SU-DHL-6 (cell line): ENCODE measurements at regions not wholly inside any gene's neighbourhood (a gene's known extent, or its start where the extent isn't known, plus 50 kb on each side); places are given as distances from the start of the nearest gene placed in this dataset.

Experiments used
- H2AFZ ChIP-seq: fragments of 200-600 bp; sonication (generic); 2 replicates; pipeline ENCODE4 v1.6.1; 2014; ENCODE audit warnings: low read depth, mild to moderate bottlenecking, moderate library complexity, mixed read lengths, antibody characterized with exemption, low read length; ENCODE audit not compliant: severe bottlenecking
- H3F3A ChIP-seq: fragments of 200-600 bp; shearing (Covaris generic); 2 replicates; pipeline ENCODE4 v1.6.0; 2016; ENCODE audit warnings: antibody characterized with exemption, mild to moderate bottlenecking; ENCODE audit not compliant: insufficient read depth
- H3K27ac ChIP-seq: fragments of 200-600 bp; sonication (generic); 2 replicates; pipeline ENCODE4 v1.5.1; 2016; ENCODE audit warnings: low read depth, mild to moderate bottlenecking, low read length, moderate library complexity, mixed read lengths
- H3K27me3 ChIP-seq: fragments of 200-600 bp; sonication (generic), shearing (Covaris generic); 2 replicates; pipeline ENCODE4 v1.6.0; 2014; ENCODE audit warnings: mild to moderate bottlenecking, low read length
- H3K36me3 ChIP-seq: fragments of 200-600 bp; sonication (generic); 2 replicates; pipeline ENCODE4 v1.6.1; 2014; ENCODE audit warnings: mild to moderate bottlenecking, low read length, mixed read lengths
- H3K4me2 ChIP-seq: fragments of 300-600, 200-600 bp; shearing (Covaris generic), sonication (generic); 2 replicates; pipeline ENCODE4 v1.6.0; 2014; ENCODE audit warnings: low read length, low read depth, mild to moderate bottlenecking; ENCODE audit not compliant: poor library complexity, severe bottlenecking
- H3K4me3 ChIP-seq: fragments of 200-600 bp; sonication (generic); 2 replicates; pipeline ENCODE4 v1.5.1; 2014; ENCODE audit warnings: antibody characterized with exemption, low read length, mild to moderate bottlenecking, mixed read lengths; ENCODE audit not compliant: insufficient read depth, poor library complexity, severe bottlenecking
- H3K79me2 ChIP-seq: fragments of 200-600 bp; sonication (generic); 2 replicates; pipeline ENCODE4 v1.6.1; 2014; ENCODE audit warnings: mild to moderate bottlenecking, low read length, moderate library complexity; ENCODE audit not compliant: insufficient read depth
- H3K9ac ChIP-seq: fragments of 200-600 bp; sonication (generic); 2 replicates; pipeline ENCODE4 v1.7.0; 2014; ENCODE audit warnings: mild to moderate bottlenecking, low read length
- H3K9me2 ChIP-seq: fragments of 200-600 bp; sonication (generic); replicated peaks from 2 replicates; pipeline ENCODE4 v1.6.1; 2014; ENCODE audit warnings: low read length; ENCODE audit not compliant: insufficient read depth
- H3K9me3 ChIP-seq: fragments of 200-600 bp; sonication (generic); 2 replicates; pipeline ENCODE4 v1.6.1; 2014; ENCODE audit warnings: low read length, mixed read lengths; ENCODE audit not compliant: insufficient read depth
- H4K20me1 ChIP-seq: fragments of 200-600 bp; sonication (generic); 2 replicates; pipeline ENCODE4 v1.6.1; 2014; ENCODE audit warnings: low read depth, mild to moderate bottlenecking, antibody characterized with exemption, low read length, moderate library complexity, mixed read lengths
- EZH2phosphoT487 ChIP-seq: fragments of 200-600 bp; sonication (generic), shearing (Covaris generic); conservative IDR thresholded peaks from 2 replicates; pipeline ENCODE4 v1.6.1; 2018; ENCODE audit warnings: mild to moderate bottlenecking, antibody characterized with exemption, low read length, moderate library complexity, mixed read lengths
- TF ChIP-seq, protein P1 (sequence below): fragments of 200-600 bp; sonication (generic); IDR thresholded peaks from one replicate; pipeline ENCODE4 v1.5.1; 2017; ENCODE audit warnings: antibody characterized with exemption, mild to moderate bottlenecking, low read length, moderate library complexity; ENCODE audit not compliant: insufficient read depth, poor library complexity, severe bottlenecking

DNA sequence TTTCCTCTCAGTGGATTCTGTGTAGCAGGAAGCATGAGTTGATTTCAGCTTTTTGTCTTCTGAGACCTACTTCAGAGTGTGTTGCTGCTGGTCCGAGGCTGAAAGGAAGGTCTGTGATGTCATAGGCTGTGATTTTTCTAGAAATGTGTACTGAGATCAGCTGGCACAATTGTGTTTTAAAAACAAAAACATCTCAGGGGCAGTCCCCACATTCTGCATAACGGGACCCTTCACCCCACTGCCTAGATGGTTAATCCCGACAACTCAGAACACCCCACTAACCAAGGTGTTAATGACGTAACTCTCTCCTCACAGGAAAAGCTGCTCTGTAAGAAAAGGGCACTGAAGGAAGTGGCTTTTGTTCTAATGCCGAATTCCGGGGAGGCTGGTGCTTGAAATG, 59.8 kb upstream of the PPP2R5A start:
- Histone ChIP-seq H4K20me1 (no peaks in the 10 kb centered on the region), H3K9ac (no peak overlapping the region), H3K4me3 (no peak overlapping the region), H3K9me2 (no peaks in the 10 kb centered on the region), H3K79me2 (no peaks in the 10 kb centered on the region), H3K4me2 (no peak overlapping the region), H3K27ac (no peak overlapping the region), H3K27me3 (no peaks in the 10 kb centered on the region), H3K36me3 (no peaks in the 10 kb centered on the region), H3K9me3 (no peaks in the 10 kb centered on the region), H3F3A (no peaks in the 10 kb centered on the region), H2AFZ (no peak overlapping the region)
- TF ChIP-seq, protein P1, sequence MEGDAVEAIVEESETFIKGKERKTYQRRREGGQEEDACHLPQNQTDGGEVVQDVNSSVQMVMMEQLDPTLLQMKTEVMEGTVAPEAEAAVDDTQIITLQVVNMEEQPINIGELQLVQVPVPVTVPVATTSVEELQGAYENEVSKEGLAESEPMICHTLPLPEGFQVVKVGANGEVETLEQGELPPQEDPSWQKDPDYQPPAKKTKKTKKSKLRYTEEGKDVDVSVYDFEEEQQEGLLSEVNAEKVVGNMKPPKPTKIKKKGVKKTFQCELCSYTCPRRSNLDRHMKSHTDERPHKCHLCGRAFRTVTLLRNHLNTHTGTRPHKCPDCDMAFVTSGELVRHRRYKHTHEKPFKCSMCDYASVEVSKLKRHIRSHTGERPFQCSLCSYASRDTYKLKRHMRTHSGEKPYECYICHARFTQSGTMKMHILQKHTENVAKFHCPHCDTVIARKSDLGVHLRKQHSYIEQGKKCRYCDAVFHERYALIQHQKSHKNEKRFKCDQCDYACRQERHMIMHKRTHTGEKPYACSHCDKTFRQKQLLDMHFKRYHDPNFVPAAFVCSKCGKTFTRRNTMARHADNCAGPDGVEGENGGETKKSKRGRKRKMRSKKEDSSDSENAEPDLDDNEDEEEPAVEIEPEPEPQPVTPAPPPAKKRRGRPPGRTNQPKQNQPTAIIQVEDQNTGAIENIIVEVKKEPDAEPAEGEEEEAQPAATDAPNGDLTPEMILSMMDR: no peak
- TF ChIP-seq EZH2phosphoT487: no peak

DNA sequence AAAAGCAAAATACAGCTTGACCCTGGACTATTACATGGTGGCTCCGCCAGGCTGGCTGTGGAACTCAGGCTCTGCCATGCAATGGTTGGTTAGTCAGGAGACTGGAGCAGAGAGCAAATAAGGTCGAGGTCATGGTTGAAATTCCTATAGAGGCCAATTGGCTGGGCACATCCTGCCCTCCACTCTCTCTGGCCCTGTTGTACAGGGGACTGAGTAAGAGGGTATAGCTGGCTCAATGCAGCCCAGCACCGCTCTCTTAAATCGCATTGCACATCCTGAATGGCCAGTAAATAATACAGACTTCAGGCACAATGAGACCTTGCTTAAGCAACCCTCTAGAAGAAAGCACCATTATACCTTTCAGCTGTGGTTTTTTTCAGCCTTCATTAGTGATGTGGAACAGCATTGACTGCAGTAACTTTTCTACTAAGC, 59.3 kb upstream of the PPP2R5A start:
- no peaks in the 10 kb centered on the region for H3K79me2 ChIP-seq
- no peaks in the 10 kb centered on the region for H3K36me3 ChIP-seq
- H3K4me2 ChIP-seq: no peak overlapping the region
- no peak overlapping the region for H2AFZ ChIP-seq
- H3F3A ChIP-seq: no peaks in the 10 kb centered on the region
- no peaks in the 10 kb centered on the region for H3K9me3 ChIP-seq
- H4K20me1 ChIP-seq: no peaks in the 10 kb centered on the region
- no peaks in the 10 kb centered on the region for H3K9me2 ChIP-seq
- no peak overlapping the region for H3K27ac ChIP-seq
- no peaks in the 10 kb centered on the region for H3K27me3 ChIP-seq
- no peak overlapping the region for H3K4me3 ChIP-seq
- no peak overlapping the region for H3K9ac ChIP-seq
- TF ChIP-seq, protein P1: no peak
- no peak for TF ChIP-seq EZH2phosphoT487

DNA sequence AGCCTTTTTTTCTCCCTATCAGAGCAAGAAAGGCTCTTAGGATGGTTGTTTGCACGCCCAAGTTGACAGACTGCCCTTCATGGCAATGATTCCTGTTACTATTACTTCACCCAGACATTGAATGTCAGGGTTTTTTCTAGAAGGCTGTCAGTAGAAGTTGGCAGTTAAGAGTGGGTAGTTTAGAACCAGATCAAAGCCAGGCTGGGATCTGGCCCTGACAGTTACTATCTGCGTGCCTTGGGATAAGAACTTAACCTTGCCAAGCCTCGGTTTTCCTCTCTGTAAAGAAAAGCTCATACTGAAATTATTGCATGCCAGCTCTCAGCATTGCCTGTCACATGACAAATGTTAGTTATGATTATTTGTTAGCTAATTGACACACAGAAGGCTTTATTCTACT, 58.7 kb upstream of the PPP2R5A start:
- Histone ChIP-seq H3K9ac (no peak overlapping the region), H2AFZ (no peak overlapping the region), H3K79me2 (no peaks in the 10 kb centered on the region), H3K9me3 (no peaks in the 10 kb centered on the region), H3F3A (no peaks in the 10 kb centered on the region), H3K27me3 (no peaks in the 10 kb centered on the region), H3K4me2 (no peak overlapping the region), H3K9me2 (no peaks in the 10 kb centered on the region), H3K4me3 (no peak overlapping the region), H3K27ac (no peak overlapping the region), H3K36me3 (no peaks in the 10 kb centered on the region), H4K20me1 (no peaks in the 10 kb centered on the region)
- TF ChIP-seq EZH2phosphoT487: no peak
- TF ChIP-seq, protein P1: no peak

DNA sequence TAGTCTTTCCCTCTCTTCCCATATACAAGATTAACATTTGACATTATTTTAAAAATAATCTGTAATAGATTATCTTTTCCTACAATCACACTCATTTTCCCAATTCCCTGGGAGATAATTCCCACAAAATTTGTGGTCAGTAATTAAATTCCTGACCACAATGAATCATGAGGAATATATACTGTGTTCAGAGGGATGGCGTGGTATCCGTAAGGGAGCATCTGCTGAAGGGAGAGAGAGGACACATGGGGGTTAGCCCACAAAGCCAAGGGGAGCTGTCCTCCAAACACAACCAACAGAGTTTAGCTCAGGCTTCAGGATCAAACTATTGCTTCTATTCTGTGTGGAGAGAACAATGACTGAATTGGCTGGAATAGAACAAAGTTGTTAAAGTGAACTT, 57.1 kb upstream of the PPP2R5A start:
- Histone ChIP-seq H3K27me3 (no peaks in the 10 kb centered on the region), H3K27ac (no peak overlapping the region), H3K4me2 (no peak overlapping the region), H3K9me2 (no peaks in the 10 kb centered on the region), H3K9ac (no peak overlapping the region), H3K36me3 (no peaks in the 10 kb centered on the region), H3K9me3 (no peaks in the 10 kb centered on the region), H3F3A (no peaks in the 10 kb centered on the region), H3K79me2 (no peaks in the 10 kb centered on the region), H4K20me1 (no peaks in the 10 kb centered on the region), H2AFZ (no peak overlapping the region), H3K4me3 (no peak overlapping the region)
- TF ChIP-seq EZH2phosphoT487: no peak
- TF ChIP-seq, protein P1: no peak
